DND-41 (cell line): ENCODE measurements at regions not wholly inside any gene's neighbourhood (a gene's known extent, or its start where the extent isn't known, plus 50 kb on each side); places are given as distances from the start of the nearest gene placed in this dataset.

ENCODE experiments used
- ATAC-seq: fragments of 200-7000 bp; cut with Tn5 transposase; 3 replicates; pipeline ENCODE4 v1.9.1; 2021; ENCODE audit warnings: low read depth; ENCODE audit not compliant: insufficient read depth
- DNase-seq: peaks from one replicate; pipeline ENCODE4 v3.0.0-alpha.2; 2020
- H2AFZ ChIP-seq: 2 replicates; pipeline ENCODE4 v1.6.0; 2012; ENCODE audit warnings: low read depth, low read length
- H3K27ac ChIP-seq: 2 replicates; pipeline ENCODE4 v1.5.1; 2012; ENCODE audit warnings: low read length, inconsistent platforms
- H3K27me3 ChIP-seq: fragments of 200-600 bp; sonication (generic); 2 replicates; pipeline ENCODE4 v1.6.0; 2012; ENCODE audit warnings: low read length, mild to moderate bottlenecking, inconsistent platforms; ENCODE audit not compliant: insufficient read depth, poor library complexity
- H3K36me3 ChIP-seq: 2 replicates; pipeline ENCODE4 v1.5.1; 2012; ENCODE audit warnings: low read length, inconsistent platforms; ENCODE audit not compliant: insufficient read depth
- H3K4me1 ChIP-seq: 2 replicates; pipeline ENCODE4 v1.5.1; 2012; ENCODE audit warnings: mild to moderate bottlenecking, low read length; ENCODE audit not compliant: insufficient read depth
- H3K4me2 ChIP-seq: 2 replicates; pipeline ENCODE4 v1.6.0; 2012; ENCODE audit warnings: mild to moderate bottlenecking, moderate library complexity, low read length, inconsistent platforms; ENCODE audit not compliant: insufficient read depth
- H3K4me3 ChIP-seq, 2 experiments: fragments of 200-600 bp in 1 of 2; shearing (Covaris generic) in 1 of 2; 2 replicates each; pipeline ENCODE4 v1.5.1; 2012 to 2016; ENCODE audit warnings: inconsistent platforms in 2 of 2, low read length in 2 of 2, mild to moderate bottlenecking in 2 of 2, low read depth in 1 of 2, moderate library complexity in 1 of 2
- H3K79me2 ChIP-seq: 2 replicates; pipeline ENCODE4 v1.6.0; 2012; ENCODE audit warnings: low read length, inconsistent platforms; ENCODE audit not compliant: insufficient read depth
- H3K9ac ChIP-seq: 2 replicates; pipeline ENCODE4 v1.6.0; 2012; ENCODE audit warnings: low read depth, mild to moderate bottlenecking, inconsistent platforms, low read length, moderate library complexity
- H3K9me3 ChIP-seq: 2 replicates; pipeline ENCODE4 v1.5.1; 2012; ENCODE audit warnings: low read length, moderate library complexity, mild to moderate bottlenecking, inconsistent platforms; ENCODE audit not compliant: insufficient read depth, severe bottlenecking
- H4K20me1 ChIP-seq: 2 replicates; pipeline ENCODE4 v1.6.0; 2012; ENCODE audit warnings: low read length; ENCODE audit not compliant: insufficient read depth
- CTCF ChIP-seq: IDR thresholded peaks from 2 replicates; pipeline ENCODE4 v1.5.1; 2012; ENCODE audit warnings: borderline replicate concordance, low read length, moderate library complexity, mild to moderate bottlenecking; ENCODE audit not compliant: poor library complexity, severe bottlenecking; ENCODE audit errors: extremely low read depth
- EZH2 ChIP-seq: IDR thresholded peaks from 3 replicates; pipeline ENCODE4 v1.6.1; 2012; ENCODE audit warnings: borderline replicate concordance, low read depth, mild to moderate bottlenecking, moderate library complexity, low read length, inconsistent platforms; ENCODE audit not compliant: severe bottlenecking

- H3K4me3 ChIP-seq = no peak overlapping the region
- H3K9me3 ChIP-seq = no peaks in the 10 kb centered on the region
- TF ChIP-seq CTCF (no peak), EZH2 (no peak)
- ATAC-seq (no peak), DNase-seq (no peak)
- no peaks in the 10 kb centered on the region for H3K4me1 ChIP-seq
- no peak overlapping the region for H3K4me2 ChIP-seq
- H2AFZ ChIP-seq = no peak overlapping the region
- no peaks in the 10 kb centered on the region for H3K36me3 ChIP-seq
- H3K27ac ChIP-seq = no peak overlapping the region
- H3K79me2 ChIP-seq = no peaks in the 10 kb centered on the region
- H4K20me1 ChIP-seq = no peaks in the 10 kb centered on the region
- H3K9ac ChIP-seq = no peak overlapping the region
- peaks cover 6% of the 10 kb centered on the region for H3K27me3 ChIP-seq
Observed at GRCh38 chr20:22431419-22431818, 153.0 kb downstream of the FOXA2 start.

GRCh38 chr20:22430746-22431168 lies 153.6 kb downstream of the FOXA2 start:
- H3K79me2 ChIP-seq = no peaks in the 10 kb centered on the region
- ATAC-seq = no peak
- H3K27ac ChIP-seq = no peak overlapping the region
- peaks cover 6% of the 10 kb centered on the region for H3K27me3 ChIP-seq
- no peak for TF ChIP-seq EZH2
- no peak for TF ChIP-seq CTCF
- DNase-seq = no peak
- no peaks in the 10 kb centered on the region for H3K36me3 ChIP-seq
- no peaks in the 10 kb centered on the region for H4K20me1 ChIP-seq
- H3K4me1 ChIP-seq = no peaks in the 10 kb centered on the region
- no peak overlapping the region for H2AFZ ChIP-seq
- no peaks in the 10 kb centered on the region for H3K9me3 ChIP-seq
- no peak overlapping the region for H3K4me3 ChIP-seq
- H3K9ac ChIP-seq = no peak overlapping the region
- no peak overlapping the region for H3K4me2 ChIP-seq

GRCh38 chr20:22430154-22430745 lies 154.1 kb downstream of the FOXA2 start:
- DNase-seq = no peak
- no peaks in the 10 kb centered on the region for H3K4me1 ChIP-seq

More at GRCh38 chr20:22430154-22430745, 154.1 kb downstream of the FOXA2 start:
- Histone ChIP-seq H3K9ac (no peak overlapping the region), H3K79me2 (no peaks in the 10 kb centered on the region), H3K4me3 (no peak overlapping the region), H3K36me3 (no peaks in the 10 kb centered on the region), H2AFZ (no peak overlapping the region), H3K27me3 (peaks cover 6% of the 10 kb centered on the region), H3K4me2 (no peak overlapping the region), H4K20me1 (no peaks in the 10 kb centered on the region), H3K9me3 (no peaks in the 10 kb centered on the region), H3K27ac (no peak overlapping the region)
- no peak for ATAC-seq
- TF ChIP-seq CTCF (no peak), EZH2 (no peak)
